Hematopoietic multipotent progenitor cell treated with erythropoietin and hydrocortisone succinate and interleukin-3 and kit ligand, for 4 days (in vitro differentiated cells): ENCODE measurements at regions not wholly inside any gene's neighbourhood (a gene's known extent, or its start where the extent isn't known, plus 50 kb on each side); places are given as distances from the start of the nearest gene placed in this dataset.
A peak's percentile ranks its signal among the peaks of the same experiment; 100 is the strongest.
"Not testable (repeated sequence)": the region's sequence is repeated elsewhere in the genome, so short reads cannot be mapped to it uniquely, and the experiment has no call there.

ENCODE experiments used
- DNase-seq: peaks from one replicate; pipeline ENCODE4 v3.0.0-alpha.2; 2015

DNA sequence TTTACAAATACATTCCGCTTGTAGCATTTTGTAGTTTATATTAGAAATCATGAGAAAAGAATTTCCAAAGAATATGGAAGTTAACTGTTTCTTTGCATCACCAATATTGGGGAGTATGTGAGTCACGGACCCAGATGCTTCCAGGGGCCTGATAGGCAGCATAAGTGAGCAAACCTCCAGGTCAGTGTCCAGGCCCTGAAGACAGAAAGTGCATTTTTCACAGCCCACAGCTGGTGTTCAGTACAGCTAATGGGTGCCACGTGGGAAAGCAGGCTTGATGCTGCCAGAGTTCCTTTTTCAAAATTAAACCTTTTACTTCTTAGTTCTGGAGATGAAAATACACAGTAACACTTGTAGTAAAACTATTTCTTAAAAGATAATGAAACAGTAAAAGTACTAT is 454.4 kb upstream of the ACTBL2 start:
- no peak for DNase-seq

DNA sequence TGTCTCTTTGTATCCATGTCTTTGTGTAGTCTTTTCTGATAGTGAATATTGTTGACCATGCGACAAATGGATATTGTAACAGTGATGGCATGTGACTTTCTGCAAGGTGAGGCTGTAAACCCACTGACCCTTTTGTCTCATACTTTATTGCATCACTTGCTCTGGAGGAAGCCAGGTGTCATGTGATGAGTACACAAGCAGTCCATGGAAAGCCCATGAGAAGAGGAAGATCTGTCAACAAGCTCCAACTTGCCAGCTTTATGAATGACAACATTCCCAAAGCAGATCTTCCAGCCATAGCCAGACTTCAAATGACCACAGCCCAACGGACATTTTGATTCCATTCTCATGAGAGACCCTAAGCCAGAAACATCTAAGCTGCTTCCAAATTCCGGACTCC is 450.1 kb upstream of the ACTBL2 start:
- no peak for DNase-seq

DNA sequence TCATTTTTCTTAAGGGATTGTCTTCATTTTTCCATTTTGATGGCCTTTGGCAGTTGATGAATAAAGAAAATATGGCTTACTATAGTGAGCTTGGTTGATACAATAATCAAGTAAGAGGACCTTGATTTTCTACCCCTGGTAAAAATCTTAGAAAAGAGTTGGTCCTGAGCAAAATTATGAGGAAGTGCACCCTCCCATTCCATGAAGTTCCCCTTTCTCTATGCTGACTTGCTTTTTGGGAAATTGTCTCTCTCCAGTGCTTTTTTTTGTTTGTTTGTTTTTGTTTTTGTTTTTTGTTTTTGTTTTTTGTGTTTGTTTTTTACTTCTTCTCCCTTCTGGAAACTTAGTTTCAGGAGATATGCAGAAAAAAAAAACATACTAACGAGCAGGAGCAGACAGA is 449.2 kb upstream of the ACTBL2 start:
- no peak for DNase-seq

DNA sequence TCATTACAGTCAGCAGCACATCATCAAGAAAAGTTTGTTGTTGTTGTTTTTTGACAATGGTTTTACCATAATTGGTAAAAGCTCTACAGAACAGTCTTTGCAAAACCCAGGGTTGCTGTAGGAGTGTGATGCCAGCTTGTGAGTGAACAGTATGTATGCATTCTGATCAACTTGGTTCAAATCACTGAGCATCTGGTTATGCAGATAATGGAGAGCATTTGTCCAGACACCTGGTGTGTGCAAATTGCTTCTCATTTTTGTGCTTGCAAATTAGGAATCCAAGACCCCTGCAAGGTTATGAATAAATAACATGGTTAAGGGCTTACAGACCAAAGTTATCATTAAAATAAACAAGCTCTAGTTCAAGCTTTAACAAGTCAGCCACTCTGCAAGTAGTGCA is 448.7 kb upstream of the ACTBL2 start:
- no peak for DNase-seq

DNA sequence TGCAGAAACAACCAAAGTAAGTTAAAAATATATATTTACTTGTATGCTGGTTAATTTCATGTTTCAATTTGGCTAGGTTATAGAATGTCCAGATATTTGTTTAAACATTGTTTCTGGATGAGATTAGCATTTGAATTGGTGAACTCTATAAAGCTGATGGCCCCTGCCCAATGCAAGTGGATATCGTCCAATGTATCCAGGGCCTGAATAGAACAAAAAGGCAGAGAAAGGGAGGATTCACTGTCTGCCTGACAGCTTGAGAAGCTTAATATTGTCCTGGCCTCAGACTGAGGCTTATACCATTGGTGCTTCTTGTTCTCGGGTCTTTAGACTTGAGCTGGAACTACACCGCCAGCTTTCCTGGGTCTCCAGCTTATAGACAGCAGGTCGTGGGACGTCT is 446.7 kb upstream of the ACTBL2 start:
- DNase-seq, result no peak

DNA sequence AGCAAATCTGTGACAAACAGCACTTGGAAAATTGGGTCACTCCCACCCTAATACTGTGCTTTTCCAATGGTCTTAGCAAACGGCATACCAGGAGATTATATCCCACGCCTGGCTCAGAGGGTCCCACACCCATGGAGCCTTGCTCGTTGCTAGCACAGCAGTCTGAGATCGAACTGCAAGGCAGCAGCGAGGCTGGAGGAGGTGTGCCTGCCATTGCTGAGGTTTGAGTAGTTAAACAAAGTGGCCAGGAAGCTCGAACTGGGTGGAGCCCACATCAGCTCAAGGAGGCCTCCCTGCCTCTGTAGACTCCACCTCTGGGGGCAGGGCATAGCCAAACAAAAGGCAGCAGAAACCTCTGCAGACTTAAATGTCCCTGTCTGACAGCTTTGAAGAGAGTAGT is 440.5 kb upstream of the ACTBL2 start:
- not testable (repeated sequence) for DNase-seq

DNA sequence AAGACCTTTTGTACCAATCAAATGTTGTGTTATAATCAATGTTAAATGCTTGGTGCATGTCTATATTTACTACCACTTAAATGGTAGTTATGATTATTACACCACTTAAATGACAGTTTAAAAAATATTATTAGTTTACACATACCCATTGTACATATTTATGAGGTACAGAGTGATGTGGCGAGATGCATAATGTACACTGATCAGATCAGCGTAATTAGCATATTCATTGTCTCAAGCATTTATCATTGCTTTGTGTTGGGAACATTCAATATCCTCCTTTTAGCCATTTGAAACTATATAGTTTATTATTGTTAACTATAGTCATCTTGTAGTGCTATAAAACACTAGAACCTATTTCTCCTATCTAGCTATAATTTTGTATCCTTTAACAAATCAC is 434.4 kb upstream of the ACTBL2 start:
- DNase-seq, result no peak

- DNase-seq, result no peak
Measured at GRCh38 chr5:57915536-57915935, 432.9 kb upstream of the ACTBL2 start.

- DNase-seq, result no peak
Measured at GRCh38 chr5:57911438-57911837, 428.8 kb upstream of the ACTBL2 start.

GRCh38 chr5:57906671-57907070 is 424.1 kb upstream of the ACTBL2 start:
- no peak for DNase-seq

- peak; percentile 44 for DNase-seq
Measured at GRCh38 chr5:57903458-57903857, 420.8 kb upstream of the ACTBL2 start.

DNA sequence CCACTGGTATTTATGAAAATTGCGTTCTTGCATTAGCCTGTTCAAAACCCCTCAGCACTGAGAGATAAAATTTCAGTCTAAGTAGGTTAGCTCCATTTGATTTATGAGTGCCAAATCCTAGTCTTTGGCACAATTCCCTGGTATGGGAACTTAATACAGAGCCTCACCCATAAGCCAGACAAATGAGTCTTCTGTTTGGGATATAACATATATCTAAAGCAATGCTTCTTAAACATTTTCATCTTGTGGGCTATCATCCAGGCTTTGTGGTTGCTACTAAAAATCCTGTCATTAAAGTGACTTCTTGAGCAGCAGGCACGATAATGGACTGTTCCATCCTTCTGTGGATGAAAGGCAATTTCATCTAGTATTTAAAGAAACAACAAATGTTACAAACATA is 419.5 kb upstream of the ACTBL2 start:
- DNase-seq, result no peak

- peak; percentile 41 for DNase-seq
Measured at GRCh38 chr5:57900381-57900944, 417.9 kb upstream of the ACTBL2 start.

- DNase-seq, result no peak
Measured at GRCh38 chr5:57896576-57896975, 414.0 kb upstream of the ACTBL2 start.

DNA sequence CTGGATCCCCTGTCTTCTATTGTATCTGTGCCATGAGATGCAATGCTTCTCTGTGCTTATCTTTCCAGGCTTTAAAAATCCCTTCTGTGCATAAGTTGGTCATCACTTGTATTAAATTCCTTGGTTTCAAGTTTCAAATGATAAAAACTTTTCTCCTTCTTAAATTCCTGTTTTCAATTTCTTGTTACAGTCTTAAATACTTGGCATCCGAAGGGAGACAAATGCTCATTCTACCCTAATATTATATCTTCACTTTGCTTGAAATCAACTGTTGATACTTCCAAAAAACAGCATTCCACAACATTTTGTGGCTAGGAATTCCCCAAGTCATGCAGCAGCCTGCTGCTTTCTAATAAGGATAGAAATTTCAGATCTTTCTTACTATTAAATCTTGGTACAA is 413.2 kb upstream of the ACTBL2 start:
- DNase-seq, result no peak

- no peak for DNase-seq
Measured at GRCh38 chr5:57893926-57894325, 411.3 kb upstream of the ACTBL2 start.

DNA sequence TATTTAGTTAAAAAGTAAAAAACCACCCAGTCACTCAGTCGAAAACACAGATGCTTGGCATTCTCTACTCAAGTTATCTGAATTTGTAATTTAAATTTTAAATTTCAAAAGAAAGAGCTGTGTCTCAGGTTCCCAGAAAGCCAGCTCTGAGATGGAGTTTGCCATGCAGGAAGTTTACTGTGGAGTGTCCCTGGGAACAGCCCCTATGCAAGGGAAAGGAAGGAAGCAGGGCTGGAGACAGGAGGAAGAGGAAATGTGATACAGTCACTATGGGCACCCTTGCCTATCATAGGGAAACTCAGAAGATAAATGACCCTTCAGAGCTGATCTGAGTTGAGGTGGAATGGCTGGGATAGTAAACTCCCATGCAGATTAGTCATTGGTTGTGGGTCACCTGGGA is 408.8 kb upstream of the ACTBL2 start:
- no peak for DNase-seq

GRCh38 chr5:57889558-57889957 is 406.9 kb upstream of the ACTBL2 start:
- peak; percentile 14 for DNase-seq

DNA sequence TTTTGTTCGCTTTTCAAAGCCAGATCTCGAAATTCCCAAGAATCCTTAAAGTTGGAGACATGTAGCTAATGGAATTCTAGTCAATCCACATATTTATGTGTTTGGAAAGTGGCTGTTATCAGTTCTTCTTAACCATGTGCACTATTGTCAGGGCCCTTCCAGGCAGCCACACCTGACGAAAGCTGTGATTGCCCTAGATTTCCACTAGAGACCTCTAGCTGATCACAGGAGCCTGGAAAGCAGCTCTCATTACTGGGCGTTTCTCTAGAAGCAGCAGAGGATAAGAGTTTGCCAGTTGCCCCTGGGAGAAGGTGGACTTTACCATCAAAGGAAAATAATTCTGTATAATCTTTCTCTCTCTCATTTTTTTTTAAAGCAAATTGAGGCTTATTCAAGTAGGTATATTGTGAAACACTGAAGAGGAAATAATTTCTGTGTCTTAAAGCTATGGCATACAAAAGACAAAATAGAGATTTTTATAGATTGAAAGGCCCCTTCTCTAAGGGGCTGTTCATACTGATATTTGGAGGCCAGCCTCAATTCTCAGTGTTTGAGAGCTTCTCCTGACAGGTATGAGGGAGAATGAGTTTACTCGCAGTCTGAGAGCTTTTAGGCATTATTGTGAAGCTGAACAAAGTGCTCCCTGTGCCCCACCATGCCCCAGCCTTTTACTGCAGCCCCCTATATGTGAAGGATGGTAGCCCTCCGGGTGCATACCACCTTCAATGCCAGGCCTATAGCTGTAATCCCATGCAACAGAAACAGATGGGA is 405.4 kb upstream of the ACTBL2 start:
- peak; percentile 63 for DNase-seq

GRCh38 chr5:57884346-57885102 is 401.9 kb upstream of the ACTBL2 start:
- no peak for DNase-seq

DNA sequence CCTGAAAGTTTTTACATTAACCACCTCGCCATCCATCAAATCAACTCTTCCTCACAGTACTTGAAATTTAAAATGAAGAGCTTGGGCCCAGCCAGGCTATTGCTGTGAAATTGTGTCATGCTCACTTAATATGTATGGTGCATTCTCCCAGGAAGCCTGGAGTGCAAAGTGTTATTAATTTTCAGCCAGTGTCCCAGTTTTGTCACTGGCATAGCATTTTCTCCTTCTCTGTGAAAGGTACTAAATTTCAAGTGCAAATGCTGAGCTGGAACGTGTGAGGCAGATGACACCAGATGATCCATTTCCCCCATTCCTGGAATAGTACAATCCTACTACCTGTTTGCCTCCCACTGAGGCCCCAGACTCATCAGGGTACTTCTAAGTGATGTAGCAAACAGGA is 397.6 kb upstream of the ACTBL2 start:
- DNase-seq, result no peak

DNA sequence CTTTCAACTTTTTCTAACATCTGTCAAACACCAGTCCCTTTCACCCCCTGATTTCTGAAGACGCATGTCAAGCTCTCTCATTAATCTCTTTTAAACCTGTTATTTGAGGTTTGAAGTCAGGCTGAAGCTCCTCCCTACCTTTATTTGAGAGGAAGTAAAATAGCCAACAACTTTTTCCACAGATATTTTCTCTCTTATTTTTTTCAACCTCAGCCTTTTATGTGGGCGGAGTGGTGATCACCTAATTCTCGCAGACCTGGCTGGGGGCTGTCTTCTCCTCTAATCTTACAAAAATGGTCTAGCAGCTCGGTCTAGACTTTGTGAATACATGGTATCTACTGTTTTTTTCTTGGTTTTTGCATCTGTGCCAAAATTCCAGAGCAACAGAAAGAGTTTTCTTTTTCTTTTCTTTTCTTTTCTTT is 395.7 kb upstream of the ACTBL2 start:
- no peak for DNase-seq

DNA sequence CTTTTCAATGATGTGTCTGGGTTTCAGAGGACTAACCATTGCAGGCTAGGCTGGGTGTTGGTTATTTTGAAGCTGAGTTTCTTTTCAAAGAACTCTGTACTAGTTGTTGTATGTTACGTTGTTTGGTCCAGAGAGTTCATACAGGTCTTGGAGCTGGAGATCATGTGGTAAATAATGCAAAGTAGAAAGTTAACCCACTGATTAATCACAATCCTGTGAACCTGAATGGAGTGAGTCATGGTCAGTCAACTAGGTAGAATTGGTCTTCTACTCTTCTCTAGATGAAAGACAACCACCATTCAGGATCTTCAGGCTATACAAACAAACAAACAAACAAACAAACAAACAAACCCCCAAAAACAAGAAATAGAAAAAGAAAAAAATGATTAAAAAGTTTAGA is 388.9 kb upstream of the ACTBL2 start:
- DNase-seq, result no peak

DNA sequence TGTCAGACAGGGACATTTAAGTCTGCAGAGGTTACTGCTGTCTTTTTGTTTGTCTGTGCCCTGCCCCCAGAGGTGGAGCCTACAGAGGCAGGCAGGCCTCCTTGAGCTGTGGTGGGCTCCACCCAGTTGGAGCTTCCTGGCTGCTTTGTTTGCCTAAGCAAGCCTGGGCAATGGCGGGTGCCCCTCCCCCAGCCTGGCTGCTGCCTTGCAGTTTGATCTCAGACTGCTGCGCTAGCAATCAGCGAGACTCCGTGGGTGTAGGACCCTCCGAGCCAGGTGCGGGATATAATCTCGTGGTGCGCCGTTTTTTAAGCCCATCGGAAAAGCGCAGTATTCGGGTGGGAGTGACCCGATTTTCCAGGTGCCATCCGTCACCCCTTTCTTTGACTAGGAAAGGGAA is 387.7 kb upstream of the ACTBL2 start:
- not testable (repeated sequence) for DNase-seq
